HG03103 (cell line): ENCODE measurements at regions not wholly inside any gene's neighbourhood (a gene's known extent, or its start where the extent isn't known, plus 50 kb on each side); places are given as distances from the start of the nearest gene placed in this dataset.

Experiments
- ATAC-seq: cut with Tn5 transposase; IDR thresholded peaks from one replicate; pipeline ENCODE4 v1.9.1; 2021; ENCODE audit warnings: low read depth; ENCODE audit not compliant: unreplicated experiment

GRCh38 chr7:38002689-38003088 is 82.2 kb downstream of the EPDR1 start:
- no peak for ATAC-seq

GRCh38 chr7:38006559-38006958 is 86.1 kb downstream of the EPDR1 start:
- no peak for ATAC-seq

GRCh38 chr7:38007096-38007495 is 86.7 kb downstream of the EPDR1 start:
- no peak for ATAC-seq

GRCh38 chr7:38013246-38013645 is 92.8 kb downstream of the EPDR1 start:
- no peak for ATAC-seq

- ATAC-seq, result no peak
These were observed 96.1 kb downstream of the EPDR1 start for GRCh38 chr7:38016567-38016966.

DNA sequence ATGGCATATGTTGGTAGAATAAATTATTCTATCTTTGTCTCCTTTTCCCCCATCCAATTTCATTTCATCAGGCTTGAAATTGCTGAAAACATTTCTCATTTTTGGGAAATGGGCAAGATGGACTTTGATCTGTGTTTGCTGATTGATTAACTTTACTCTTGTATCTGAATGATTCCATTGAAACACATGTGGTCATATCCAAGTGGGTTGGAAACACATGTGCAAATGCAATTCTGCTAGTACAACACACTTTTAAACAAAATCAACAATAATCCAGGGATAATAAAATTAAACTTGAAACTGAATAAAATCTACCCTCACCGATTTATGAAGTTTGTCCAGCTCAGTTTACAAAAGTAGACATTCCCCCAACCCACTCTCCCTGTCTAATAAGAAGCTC is 96.9 kb downstream of the EPDR1 start:
- ATAC-seq, result no peak

GRCh38 chr7:38020121-38020785 is 99.8 kb downstream of the EPDR1 start:
- no peak for ATAC-seq

- no peak for ATAC-seq
These were observed 101.5 kb downstream of the EPDR1 start for GRCh38 chr7:38021892-38022291.

DNA sequence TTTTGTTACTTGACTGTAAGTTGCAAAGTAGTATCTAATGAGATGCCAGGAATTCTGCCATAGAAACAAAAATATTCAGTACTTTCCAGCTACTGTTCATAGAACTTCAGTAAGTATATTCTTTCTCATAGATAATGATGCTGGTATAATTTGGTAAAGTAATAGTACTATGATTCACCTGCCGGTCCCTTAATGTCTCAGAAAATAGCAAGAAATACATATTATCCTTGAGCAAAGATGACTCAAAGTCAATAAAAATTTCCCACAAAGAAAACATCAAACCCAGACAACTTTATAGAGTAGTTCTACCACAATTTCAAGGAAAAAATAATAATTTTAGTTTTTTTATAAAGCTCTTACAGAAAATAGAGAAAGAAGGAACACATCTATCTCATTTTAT is 105.4 kb downstream of the EPDR1 start:
- no peak for ATAC-seq

DNA sequence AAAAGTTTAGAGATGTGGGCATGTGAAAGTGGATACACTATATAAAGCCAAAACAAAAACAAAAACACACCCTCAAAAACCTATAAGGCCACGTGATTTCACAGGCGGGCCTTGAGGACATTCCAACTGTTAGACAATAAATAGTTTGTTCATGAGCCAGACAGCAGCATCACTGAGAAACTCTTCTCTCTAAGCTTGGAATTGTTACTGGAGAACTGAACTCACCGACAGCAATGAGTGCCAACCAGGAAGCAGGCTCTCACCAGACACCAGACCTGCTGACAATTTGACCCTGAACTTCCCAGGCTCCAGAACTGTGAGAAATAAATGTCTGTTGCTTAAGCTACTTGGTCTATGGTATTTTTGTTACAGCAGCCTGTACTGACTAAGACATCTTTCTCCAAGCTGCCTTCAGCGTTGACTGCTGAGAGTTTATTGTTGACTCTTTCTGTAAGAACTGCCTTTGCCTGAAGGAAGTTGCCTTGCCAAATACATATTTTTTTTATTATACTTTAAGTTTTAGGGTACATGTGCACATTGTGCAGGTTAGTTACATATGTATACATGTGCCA is 107.5 kb downstream of the EPDR1 start:
- ATAC-seq, result no peak

DNA sequence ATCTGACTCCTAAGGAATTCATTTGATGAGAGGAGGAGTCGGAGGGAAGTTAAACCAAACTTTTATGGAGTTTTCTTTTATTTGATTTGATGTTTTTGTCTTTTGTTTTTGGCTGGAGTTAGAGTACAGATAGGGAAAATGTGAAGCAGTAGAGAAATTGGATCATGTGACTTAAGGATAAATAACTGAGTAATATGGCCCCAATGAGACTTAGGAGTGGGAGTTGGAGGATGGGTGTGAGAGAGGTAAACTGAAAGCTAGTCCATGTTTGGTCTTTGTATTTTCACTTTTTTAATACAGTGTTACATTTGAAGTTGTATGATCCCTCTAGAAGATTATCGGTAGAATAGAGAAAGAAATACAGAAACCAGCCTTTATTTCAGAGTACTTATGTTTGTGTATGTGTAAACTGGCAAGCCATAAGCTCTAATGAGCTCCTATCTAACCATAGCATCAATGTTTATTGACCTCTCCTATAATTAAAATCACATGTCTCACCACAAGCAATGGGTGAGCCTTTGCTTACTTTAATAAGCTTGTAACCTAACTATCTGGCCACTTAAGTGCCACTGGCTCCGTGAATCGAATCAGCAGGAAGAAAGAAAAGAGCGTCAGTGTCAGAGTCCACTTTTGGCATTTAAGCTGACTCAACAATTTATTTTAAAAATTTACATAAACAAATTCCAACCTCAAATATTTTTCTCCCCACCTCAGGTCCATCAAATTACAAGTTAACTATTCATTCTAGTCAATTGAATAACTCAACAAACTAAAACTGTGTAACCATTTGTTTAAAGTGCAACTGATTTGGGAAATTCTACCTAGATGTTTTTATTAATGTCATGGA is 113.8 kb downstream of the EPDR1 start:
- ATAC-seq, result no peak

GRCh38 chr7:38040831-38041230 is 120.4 kb downstream of the EPDR1 start:
- ATAC-seq, result no peak

GRCh38 chr7:38049679-38050078 is 128.4 kb upstream of the STARD3NL start:
- ATAC-seq, result no peak

- no peak for ATAC-seq
These were observed 126.7 kb upstream of the STARD3NL start for GRCh38 chr7:38051311-38051710.

GRCh38 chr7:38051786-38052185 is 126.3 kb upstream of the STARD3NL start:
- no peak for ATAC-seq

- ATAC-seq, result no peak
These were observed 125.3 kb upstream of the STARD3NL start for GRCh38 chr7:38052786-38053185.

DNA sequence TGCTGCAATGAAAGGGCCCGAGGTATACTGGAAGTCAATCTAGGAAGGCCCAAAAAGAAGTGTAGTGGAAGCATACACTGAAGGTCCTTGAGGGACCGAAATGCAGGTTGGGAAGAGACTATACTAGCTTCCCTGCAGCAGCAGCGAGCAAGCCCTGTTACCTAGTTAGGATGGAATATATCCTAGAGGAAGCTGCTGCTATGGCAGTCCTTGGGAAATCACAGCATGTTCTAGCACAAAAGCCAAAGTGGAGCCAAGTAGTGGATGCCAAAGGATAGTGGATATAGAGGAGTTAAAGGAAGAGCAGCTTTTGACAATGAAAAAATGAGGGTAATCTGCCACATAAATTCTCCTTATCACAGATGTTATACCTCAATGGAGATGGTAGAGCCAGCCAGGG is 123.8 kb upstream of the STARD3NL start:
- ATAC-seq, result no peak

DNA sequence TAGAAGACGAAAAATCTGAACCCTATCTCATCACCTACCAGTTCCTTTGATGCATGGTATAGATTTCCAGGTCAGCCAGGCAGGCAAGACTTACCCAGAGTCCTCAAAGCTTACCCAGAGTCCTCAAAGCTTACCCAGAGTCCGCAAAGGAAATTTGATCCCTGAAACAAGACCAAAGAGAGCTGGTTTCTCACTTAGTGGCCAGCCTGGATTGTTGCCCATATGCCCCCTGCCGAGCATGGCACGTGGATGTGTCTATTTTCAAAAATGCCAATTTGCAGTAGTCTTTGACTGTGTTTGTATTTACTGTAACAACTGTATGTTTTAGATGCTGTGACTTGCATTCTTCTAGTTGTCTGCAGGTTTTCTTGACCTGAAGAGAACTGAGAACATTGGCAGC is 120.2 kb upstream of the STARD3NL start:
- ATAC-seq, result no peak

- no peak for ATAC-seq
These were observed 117.9 kb upstream of the STARD3NL start for GRCh38 chr7:38060116-38060515.

GRCh38 chr7:38060637-38061036 is 117.4 kb upstream of the STARD3NL start:
- ATAC-seq, result no peak

DNA sequence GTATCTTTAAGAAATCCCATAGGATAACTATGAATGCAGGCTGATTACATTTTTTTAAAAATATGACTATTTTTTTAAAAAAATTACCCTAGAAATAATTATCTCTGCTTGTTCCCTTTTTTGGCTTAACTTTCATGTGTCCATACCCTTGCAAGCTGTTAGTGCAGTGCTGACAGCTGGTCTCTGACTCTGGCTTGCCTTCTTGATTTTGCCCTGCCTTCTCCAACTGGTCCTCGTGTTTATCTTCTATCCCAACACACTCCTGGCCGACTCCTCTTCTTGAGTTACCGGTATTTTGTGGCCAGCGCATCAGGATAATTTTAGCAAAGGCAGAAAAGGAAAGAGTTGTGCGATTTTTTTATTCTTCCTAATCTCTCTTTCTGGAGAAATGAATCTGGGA is 111.7 kb upstream of the STARD3NL start:
- no peak for ATAC-seq

GRCh38 chr7:38068461-38068860 is 109.6 kb upstream of the STARD3NL start:
- no peak for ATAC-seq
